ENCODE measurements at regions not wholly inside any gene's neighbourhood (a gene's known extent, or its start where the extent isn't known, plus 50 kb on each side); places are given as distances from the start of the nearest gene placed in this dataset.

- no peak for TF ChIP-seq EZH2 (IDR thresholded peaks at IDR 0.05; ENCODE audit: borderline replicate concordance, insufficient read depth, low read depth, low read length, poor library complexity, severe bottlenecking)
- no peak for TF ChIP-seq CTCF (IDR thresholded peaks at IDR 0.05)
- no peaks in the 10 kb centered on the region for H3K4me1 Mint-ChIP-seq
- Histone ChIP-seq H3K4me2 (replicated peaks; ENCODE audit: low read depth, low read length, poor library complexity, severe bottlenecking) (no peak overlapping the region), H3K36me3 (replicated peaks in 1 of 2; ENCODE audit: control extremely low read depth in 1 of 2, control insufficient read depth in 1 of 2, extremely low read depth in 1 of 2, insufficient read depth in 2 of 2, low read length in 1 of 2) (no peaks in the 10 kb centered on the region), H3K27ac (ENCODE audit: low read length in 2 of 2) (no peak overlapping the region), H4K20me1 (ENCODE audit: control insufficient read depth, insufficient read depth, low read length, poor library complexity, severe bottlenecking) (no peaks in the 10 kb centered on the region), H3K79me2 (ENCODE audit: control insufficient read depth, insufficient read depth, low read length) (no peaks in the 10 kb centered on the region), H3K4me3 (ENCODE audit: control extremely low read depth in 1 of 5, extremely low read depth in 1 of 5, insufficient read depth in 1 of 5, low read depth in 2 of 5, low read length in 4 of 5) (no peak overlapping the region), H3K27me3 (replicated peaks in 1 of 4; ENCODE audit: control extremely low read depth in 1 of 4, control insufficient read depth in 3 of 4, insufficient read depth in 4 of 4, low read length in 3 of 4) (no peaks in the 10 kb centered on the region), H2AFZ (ENCODE audit: insufficient read depth, low read depth, low read length, poor library complexity, severe bottlenecking) (no peak overlapping the region), H3K4me1 (ENCODE audit: control insufficient read depth in 2 of 2, insufficient read depth in 2 of 2, low read length in 2 of 2) (no peaks in the 10 kb centered on the region), H3K9ac (ENCODE audit: low read length) (no peak overlapping the region), H3K9me3 (ENCODE audit: control extremely low read depth in 1 of 3, control insufficient read depth in 2 of 3, insufficient read depth in 1 of 3, low read length in 2 of 3) (peaks cover 0 to 4% (median 0%) of the 10 kb centered on the region in 3 donors)
- H3K27me3 Mint-ChIP-seq = no peaks in the 10 kb centered on the region
- H3K27ac Mint-ChIP-seq = no peak overlapping the region
- H3K9me3 Mint-ChIP-seq (ENCODE audit: insufficient read depth) = peaks cover 6% of the 10 kb centered on the region
- 57% methylated on average over 3 of the region's 5 CpGs for WGBS (ENCODE audit: insufficient coverage)
- intact Hi-C loops (cut with micrococcal nuclease) = no loop called here
- H3K4me3 Mint-ChIP-seq = no peak overlapping the region
- ATAC-seq (ENCODE audit: low read depth) = no peak
- ChIA-PET POLR2A (no interaction called here), CTCF (no interaction called here)
- DNase-seq = no peak
Observed at GRCh38 chr10:64555666-64556065, 1034.5 kb downstream of the REEP3 start.

DNA sequence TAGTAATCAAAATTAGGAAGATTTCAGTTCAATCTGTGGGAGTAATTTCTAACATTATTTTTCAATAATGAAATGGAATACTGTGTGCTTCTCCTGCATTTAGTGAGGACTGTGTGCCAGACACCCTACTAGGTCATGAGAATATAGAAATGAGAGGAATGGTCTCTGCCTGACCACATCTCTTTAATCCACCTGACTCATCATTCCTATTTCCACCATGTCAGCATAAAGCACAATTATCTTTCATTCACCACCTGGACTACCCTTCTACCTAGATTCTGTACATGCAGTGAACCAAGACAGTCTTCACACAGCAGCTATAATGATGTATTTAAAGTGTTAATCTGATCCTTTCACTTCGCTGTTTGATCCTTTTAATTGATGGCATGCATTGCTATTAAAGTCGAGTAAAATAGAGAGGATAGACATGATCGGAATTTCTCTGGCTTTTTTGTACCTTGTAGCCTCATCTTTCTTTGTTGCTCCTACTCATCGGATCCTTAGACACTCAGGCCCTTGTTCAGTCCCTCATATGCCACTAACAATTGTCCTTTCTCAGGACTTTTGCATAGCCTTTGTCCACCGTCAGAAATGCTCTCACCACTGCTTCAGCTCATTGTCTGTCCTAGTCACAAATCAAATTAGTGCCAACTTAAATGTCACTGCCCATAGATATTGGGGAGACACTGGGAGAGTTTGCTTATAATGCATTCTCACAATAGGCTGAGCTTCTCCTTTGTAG, 1037.1 kb downstream of the REEP3 start:
- H3K4me1 ChIP-seq (ENCODE audit: control insufficient read depth in 2 of 2, insufficient read depth in 2 of 2, low read length in 2 of 2) = no peaks in the 10 kb centered on the region
- H3K27ac ChIP-seq (ENCODE audit: low read length in 2 of 2) = no peak overlapping the region
- DNase-seq (no peak), ATAC-seq (ENCODE audit: low read depth) (no peak)
- H3K79me2 ChIP-seq (ENCODE audit: control insufficient read depth, insufficient read depth, low read length) = no peaks in the 10 kb centered on the region
- CTCF ChIA-PET = no interaction called here
- H3K36me3 ChIP-seq (replicated peaks in 1 of 2; ENCODE audit: control extremely low read depth in 1 of 2, control insufficient read depth in 1 of 2, extremely low read depth in 1 of 2, insufficient read depth in 2 of 2, low read length in 1 of 2) = no peaks in the 10 kb centered on the region
- TF ChIP-seq CTCF (IDR thresholded peaks at IDR 0.05) (no peak), EZH2 (IDR thresholded peaks at IDR 0.05; ENCODE audit: borderline replicate concordance, insufficient read depth, low read depth, low read length, poor library complexity, severe bottlenecking) (no peak)
- Mint-ChIP-seq H3K27me3 (no peaks in the 10 kb centered on the region), H3K27ac (no peak overlapping the region), H3K4me1 (no peaks in the 10 kb centered on the region), H3K9me3 (ENCODE audit: insufficient read depth) (peaks cover 6% of the 10 kb centered on the region), H3K4me3 (no peak overlapping the region)
- H3K4me3 ChIP-seq (ENCODE audit: control extremely low read depth in 1 of 5, extremely low read depth in 1 of 5, insufficient read depth in 1 of 5, low read depth in 2 of 5, low read length in 4 of 5) = no peak overlapping the region
- 80% methylated on average over 1 of the region's 5 CpGs for WGBS (ENCODE audit: insufficient coverage)
- no peaks in the 10 kb centered on the region for H3K27me3 ChIP-seq (replicated peaks in 1 of 4; ENCODE audit: control extremely low read depth in 1 of 4, control insufficient read depth in 3 of 4, insufficient read depth in 4 of 4, low read length in 3 of 4)
- no peak overlapping the region for H3K9ac ChIP-seq (ENCODE audit: low read length)
- intact Hi-C loops (cut with micrococcal nuclease) = no loop called here
- H3K9me3 ChIP-seq (ENCODE audit: control extremely low read depth in 1 of 3, control insufficient read depth in 2 of 3, insufficient read depth in 1 of 3, low read length in 2 of 3) = peaks cover 0 to 4% (median 0%) of the 10 kb centered on the region in 3 donors
- H4K20me1 ChIP-seq (ENCODE audit: control insufficient read depth, insufficient read depth, low read length, poor library complexity, severe bottlenecking) = no peaks in the 10 kb centered on the region
- H2AFZ ChIP-seq (ENCODE audit: insufficient read depth, low read depth, low read length, poor library complexity, severe bottlenecking) = no peak overlapping the region
- no peak overlapping the region for H3K4me2 ChIP-seq (replicated peaks; ENCODE audit: low read depth, low read length, poor library complexity, severe bottlenecking)
- POLR2A ChIA-PET = no interaction called here

Measured in B cell (primary cell).